Large intestine (tissue), 3 donors: ENCODE measurements at regions not wholly inside any gene's neighbourhood (a gene's known extent, or its start where the extent isn't known, plus 50 kb on each side); places are given as distances from the start of the nearest gene placed in this dataset.

Source experiments
- DNase-seq, 2 donors: peaks; one replicate each; pipeline versions ENCODE4 v3.0.0 to v3.0.0-alpha.2; 2013
- H3K27ac ChIP-seq: one replicate; pipeline ENCODE4 v1.5.1; 2013; ENCODE audit warnings: low read length
- H3K27me3 ChIP-seq: 2 replicates; pipeline ENCODE4 v1.6.1; 2013; ENCODE audit warnings: low read length; ENCODE audit not compliant: control insufficient read depth, insufficient read depth
- H3K36me3 ChIP-seq: 2 replicates; pipeline ENCODE4 v1.6.1; 2013; ENCODE audit warnings: low read length; ENCODE audit not compliant: control insufficient read depth, insufficient read depth
- H3K4me1 ChIP-seq: one replicate; pipeline ENCODE4 v1.6.1; 2013; ENCODE audit warnings: low read length; ENCODE audit not compliant: control insufficient read depth, insufficient read depth
- H3K4me3 ChIP-seq: one replicate; pipeline ENCODE4 v1.5.1; 2013; ENCODE audit warnings: low read length
- H3K9me3 ChIP-seq: one replicate; pipeline ENCODE4 v1.6.1; 2013; ENCODE audit warnings: mild to moderate bottlenecking, low read depth, low read length, moderate library complexity; ENCODE audit not compliant: control insufficient read depth
- WGBS: methylation state at CpG from one replicate; pipeline ENCODE4 v1.1.5; 2013; ENCODE audit warnings: low lambda C conversion rate; ENCODE audit not compliant: insufficient coverage; 5-methylcytosine and 5-hydroxymethylcytosine counted together

DNA sequence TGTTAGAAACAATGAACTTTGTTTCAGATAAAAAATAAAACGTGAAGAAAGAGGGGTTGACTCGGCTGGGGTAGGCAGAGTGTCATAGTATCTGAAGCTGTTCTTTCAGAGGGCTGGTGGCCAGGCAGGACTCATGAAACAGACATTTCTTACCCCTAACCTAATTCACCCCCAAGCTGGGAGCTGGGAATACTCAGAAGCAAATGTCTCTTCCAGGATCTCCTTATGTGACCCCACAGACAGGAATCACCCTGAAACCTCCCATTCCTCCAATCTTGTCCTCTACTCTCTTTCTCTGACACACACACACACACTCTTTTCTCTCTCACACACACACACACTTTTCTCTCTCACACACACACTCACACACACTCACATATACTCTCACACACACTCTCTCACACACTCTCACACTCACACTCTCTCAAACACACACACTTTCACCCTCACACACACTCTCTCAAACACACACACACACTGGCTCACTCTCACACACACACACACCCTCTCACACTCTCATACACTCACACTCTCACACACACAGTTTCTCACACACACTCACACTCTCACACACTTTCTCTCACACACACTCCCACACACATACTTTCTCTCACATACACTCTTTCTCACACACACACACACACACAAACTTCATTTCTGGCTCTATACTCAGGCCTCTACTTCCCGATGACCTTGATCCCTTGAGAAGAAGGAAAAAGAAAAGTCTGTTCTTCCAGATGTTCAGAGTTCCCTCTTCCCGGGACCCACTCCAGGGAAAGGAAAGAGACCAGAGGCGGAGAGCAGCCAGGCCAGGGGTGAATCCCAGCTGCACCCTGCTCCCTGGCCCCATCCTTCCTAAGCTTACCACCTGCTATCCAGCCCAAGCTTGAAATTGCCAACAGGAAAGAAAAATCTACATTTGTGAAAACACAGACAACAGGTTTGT lies 167.7 kb downstream of the TXNL1 start:
- H3K9me3 ChIP-seq = no peaks in the 10 kb centered on the region
- H3K36me3 ChIP-seq = no peaks in the 10 kb centered on the region
- H3K4me3 ChIP-seq = no peak overlapping the region
- no peaks in the 10 kb centered on the region for H3K27me3 ChIP-seq
- WGBS = no CpG with 5 or more reads among the region's 5 CpGs
- DNase-seq = no peak
- H3K4me1 ChIP-seq = no peaks in the 10 kb centered on the region
- H3K27ac ChIP-seq = no peak overlapping the region

DNA sequence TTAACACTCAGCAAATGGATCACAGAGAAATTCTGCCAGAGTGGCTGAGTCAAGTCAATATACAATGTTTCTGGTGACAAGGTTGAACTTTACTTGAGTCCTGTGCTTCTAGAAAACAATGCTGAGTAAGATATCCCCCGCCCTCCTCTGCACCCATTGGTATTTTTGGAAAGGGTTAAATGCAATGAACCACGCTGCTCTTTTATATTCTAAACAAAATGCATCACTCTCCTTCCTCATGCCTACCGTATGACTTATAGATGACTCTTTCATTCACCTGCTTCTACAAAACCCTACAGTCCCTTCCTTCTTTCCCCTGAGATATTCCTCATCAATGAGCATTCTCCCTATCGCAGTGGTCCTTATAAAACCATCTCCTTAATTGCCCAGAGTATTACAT lies 168.8 kb downstream of the TXNL1 start:
- WGBS = 85% methylated on average over 3 of the region's 4 CpGs
- DNase-seq = no peak
- H3K4me1 ChIP-seq = no peaks in the 10 kb centered on the region
- H3K36me3 ChIP-seq = no peaks in the 10 kb centered on the region
- no peaks in the 10 kb centered on the region for H3K9me3 ChIP-seq
- H3K27me3 ChIP-seq = no peaks in the 10 kb centered on the region
- H3K27ac ChIP-seq = no peak overlapping the region
- no peak overlapping the region for H3K4me3 ChIP-seq

DNA sequence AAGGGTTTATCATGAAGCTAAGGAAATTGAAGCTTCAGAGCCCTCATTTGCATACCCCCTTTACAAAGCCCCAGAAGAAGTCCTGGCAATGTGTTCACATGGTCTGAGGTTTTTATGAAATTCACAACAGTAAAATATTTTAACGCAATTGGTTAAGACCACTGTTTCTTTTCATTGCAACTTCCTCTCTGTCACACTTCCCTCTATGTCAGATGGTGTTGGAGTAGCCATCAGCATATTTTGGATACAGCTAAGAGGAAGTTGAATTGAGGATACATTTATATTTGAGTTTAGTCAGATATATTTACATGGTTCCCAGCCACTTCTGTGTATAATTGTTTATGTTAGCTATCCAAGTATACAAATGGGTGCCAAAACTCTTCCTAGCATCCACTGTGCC lies 170.0 kb downstream of the TXNL1 start:
- no peak overlapping the region for H3K27ac ChIP-seq
- no CpG with 5 or more reads among the region's 1 CpG for WGBS
- H3K27me3 ChIP-seq = no peaks in the 10 kb centered on the region
- no peak for DNase-seq
- no peaks in the 10 kb centered on the region for H3K4me1 ChIP-seq
- H3K4me3 ChIP-seq = no peak overlapping the region
- H3K9me3 ChIP-seq = no peaks in the 10 kb centered on the region
- no peaks in the 10 kb centered on the region for H3K36me3 ChIP-seq

DNA sequence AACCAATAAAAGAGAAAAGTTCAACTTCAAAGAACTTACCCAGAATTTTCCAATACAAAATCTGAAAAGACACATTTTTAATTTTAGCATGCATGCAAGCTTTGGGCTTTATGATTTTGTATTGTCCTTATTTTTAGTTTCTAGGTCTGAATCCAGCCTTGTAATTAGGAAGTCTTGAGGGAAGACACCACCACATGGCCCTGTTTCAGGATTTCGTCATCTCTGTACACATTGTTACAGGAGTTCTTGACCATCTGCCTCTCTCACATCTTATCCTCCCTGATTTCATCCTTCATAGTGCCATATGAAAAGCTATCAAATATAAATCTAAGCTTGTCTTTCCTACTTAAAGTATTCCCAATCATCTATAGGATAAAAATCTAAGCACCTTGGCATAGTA lies 176.1 kb downstream of the TXNL1 start:
- WGBS = no CpG with 5 or more reads among the region's 1 CpG
- no peaks in the 10 kb centered on the region for H3K36me3 ChIP-seq
- DNase-seq = no peak
- no peak overlapping the region for H3K27ac ChIP-seq
- no peaks in the 10 kb centered on the region for H3K27me3 ChIP-seq
- no peaks in the 10 kb centered on the region for H3K9me3 ChIP-seq
- H3K4me1 ChIP-seq = no peaks in the 10 kb centered on the region
- no peak overlapping the region for H3K4me3 ChIP-seq

DNA sequence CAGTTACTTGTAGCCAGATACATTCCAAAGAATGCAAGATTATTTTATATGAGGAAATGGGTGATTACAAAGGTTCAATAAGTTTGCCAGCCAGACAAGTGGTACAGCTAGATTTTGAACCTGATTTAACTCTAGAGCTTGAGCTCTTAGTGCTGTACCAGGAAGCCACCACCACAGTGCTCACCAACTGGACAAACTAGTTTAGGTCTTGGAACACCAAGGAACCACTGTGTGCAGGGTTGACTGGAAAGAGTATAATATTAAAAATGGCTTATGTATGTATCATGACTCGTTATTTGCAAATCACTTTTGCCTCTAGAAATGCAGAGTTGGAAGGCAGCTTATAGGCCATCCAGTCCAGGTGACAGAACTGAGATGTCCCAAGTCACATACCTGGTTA lies 177.2 kb downstream of the TXNL1 start:
- Histone ChIP-seq H3K27ac (no peak overlapping the region), H3K36me3 (no peaks in the 10 kb centered on the region), H3K4me1 (no peaks in the 10 kb centered on the region), H3K9me3 (no peaks in the 10 kb centered on the region), H3K27me3 (no peaks in the 10 kb centered on the region), H3K4me3 (no peak overlapping the region)
- WGBS = 100% methylated on average over 1 of the region's 1 CpG
- DNase-seq = no peak

DNA sequence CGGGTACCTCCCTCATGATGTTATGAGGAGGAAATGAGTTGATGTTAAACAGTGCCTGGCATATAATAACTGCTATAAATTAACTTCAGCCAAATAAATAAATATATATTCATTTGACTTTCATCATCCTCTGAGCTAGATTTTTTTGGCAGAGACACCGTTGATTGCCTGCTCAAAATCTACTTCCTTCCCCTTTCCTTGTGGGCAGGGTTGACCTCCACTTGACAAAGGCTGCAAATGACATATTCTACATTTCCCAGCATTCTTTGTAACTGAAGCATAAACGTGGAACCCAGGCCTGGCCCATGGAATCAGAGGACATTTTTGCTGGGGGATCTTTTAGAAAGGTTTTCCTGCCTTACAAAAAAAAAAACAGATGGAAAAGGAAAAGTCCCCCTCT lies 177.8 kb downstream of the TXNL1 start:
- Histone ChIP-seq H3K9me3 (no peaks in the 10 kb centered on the region), H3K4me3 (no peak overlapping the region), H3K27ac (no peak overlapping the region), H3K4me1 (no peaks in the 10 kb centered on the region), H3K36me3 (no peaks in the 10 kb centered on the region), H3K27me3 (no peaks in the 10 kb centered on the region)
- 100% methylated on average over 1 of the region's 3 CpGs for WGBS
- no peak for DNase-seq

DNA sequence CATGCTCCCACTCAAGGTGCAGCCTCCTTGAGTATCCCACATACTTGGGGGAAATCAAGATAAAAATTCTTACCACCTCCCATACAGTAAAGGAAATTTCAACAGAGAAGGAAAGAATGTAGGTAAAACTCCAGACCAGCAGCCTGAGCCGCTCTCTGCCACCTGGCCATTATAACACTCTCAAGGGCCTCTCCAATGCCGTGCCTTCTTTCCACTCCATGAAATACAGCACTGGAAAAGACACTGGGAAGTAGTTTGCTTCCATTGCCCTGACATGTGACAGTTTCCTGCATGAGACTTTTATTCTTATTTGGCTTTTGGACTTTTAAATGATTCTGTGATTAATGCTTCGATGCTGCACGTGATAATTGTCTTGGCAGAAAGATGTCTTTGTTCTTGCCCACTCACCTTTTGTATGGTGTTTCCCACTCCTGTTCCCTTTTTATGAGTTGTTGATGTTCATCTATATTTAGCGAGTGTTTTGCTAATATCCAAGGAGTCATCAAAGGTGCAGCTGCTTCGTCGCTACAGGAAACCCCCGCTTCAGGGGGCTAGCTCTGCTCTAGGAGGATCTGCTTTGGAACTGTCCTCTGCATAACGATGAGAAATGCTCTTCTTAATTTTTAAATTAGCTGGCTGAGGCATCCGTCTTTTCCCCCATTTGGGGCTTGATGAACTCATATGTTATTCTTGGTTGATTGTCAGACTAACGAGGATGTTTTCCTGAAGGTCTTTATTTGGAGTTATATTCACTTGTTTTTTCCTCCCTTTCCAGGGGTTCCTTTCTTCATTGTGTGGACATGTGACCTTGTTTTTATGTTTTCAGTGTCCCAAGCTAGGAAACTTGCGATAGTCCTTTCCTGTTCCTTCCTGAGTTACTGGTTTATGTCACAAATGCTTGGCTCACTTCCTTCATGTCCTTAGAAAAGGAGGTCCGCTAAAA lies 179.4 kb downstream of the TXNL1 start:
- peak in 1 of 2 donors; percentile 15 for DNase-seq
- H3K4me3 ChIP-seq = no peak overlapping the region
- no peaks in the 10 kb centered on the region for H3K27me3 ChIP-seq
- no peak overlapping the region for H3K27ac ChIP-seq
- no peaks in the 10 kb centered on the region for H3K4me1 ChIP-seq
- no peaks in the 10 kb centered on the region for H3K9me3 ChIP-seq
- no peaks in the 10 kb centered on the region for H3K36me3 ChIP-seq
- WGBS = 77% methylated on average over 5 of the region's 13 CpGs

DNA sequence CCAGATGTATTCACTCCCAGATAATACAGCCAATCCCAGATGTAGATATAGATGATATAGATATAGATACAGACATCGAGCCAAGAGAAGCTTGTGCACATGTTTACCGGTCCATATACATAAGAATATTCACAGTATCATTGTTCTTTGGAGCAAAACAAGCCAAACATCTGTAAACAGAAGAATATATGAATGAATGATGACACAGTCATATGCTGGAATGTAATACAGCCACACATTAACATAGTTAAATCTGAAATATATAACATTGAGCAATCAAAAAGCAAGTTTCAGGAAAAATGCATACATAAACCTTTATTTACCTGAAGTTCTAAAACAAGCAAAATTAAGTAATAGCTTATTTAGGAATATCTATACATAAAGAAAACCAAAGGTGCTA lies 182.5 kb downstream of the TXNL1 start:
- H3K4me3 ChIP-seq = no peak overlapping the region
- H3K27ac ChIP-seq = no peak overlapping the region
- H3K9me3 ChIP-seq = no peaks in the 10 kb centered on the region
- H3K36me3 ChIP-seq = no peaks in the 10 kb centered on the region
- WGBS = no CpG with 5 or more reads among the region's 2 CpGs
- DNase-seq = no peak
- H3K4me1 ChIP-seq = no peaks in the 10 kb centered on the region
- H3K27me3 ChIP-seq = no peaks in the 10 kb centered on the region

DNA sequence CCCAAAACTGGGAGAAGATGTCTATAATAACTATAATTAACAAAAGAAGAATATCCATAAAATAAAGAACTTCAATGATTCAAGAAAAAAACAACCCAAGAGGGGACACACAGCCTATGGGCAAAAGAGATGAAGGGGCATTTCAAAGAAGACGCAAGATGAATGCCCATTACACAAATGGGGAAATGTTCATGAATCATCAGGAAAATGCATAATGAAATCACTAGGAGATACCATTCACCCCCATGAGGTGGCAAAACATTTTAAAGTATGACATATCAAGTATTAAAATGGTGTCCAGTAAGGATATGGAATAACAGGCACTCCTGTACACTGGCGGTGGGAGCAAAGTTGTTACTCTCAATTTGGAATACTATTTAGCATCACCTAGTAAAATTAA lies 183.3 kb downstream of the TXNL1 start:
- Histone ChIP-seq H3K9me3 (no peaks in the 10 kb centered on the region), H3K4me1 (no peaks in the 10 kb centered on the region), H3K36me3 (no peaks in the 10 kb centered on the region), H3K27me3 (no peaks in the 10 kb centered on the region), H3K27ac (no peak overlapping the region), H3K4me3 (no peak overlapping the region)
- 100% methylated on average over 1 of the region's 2 CpGs for WGBS
- DNase-seq = no peak

DNA sequence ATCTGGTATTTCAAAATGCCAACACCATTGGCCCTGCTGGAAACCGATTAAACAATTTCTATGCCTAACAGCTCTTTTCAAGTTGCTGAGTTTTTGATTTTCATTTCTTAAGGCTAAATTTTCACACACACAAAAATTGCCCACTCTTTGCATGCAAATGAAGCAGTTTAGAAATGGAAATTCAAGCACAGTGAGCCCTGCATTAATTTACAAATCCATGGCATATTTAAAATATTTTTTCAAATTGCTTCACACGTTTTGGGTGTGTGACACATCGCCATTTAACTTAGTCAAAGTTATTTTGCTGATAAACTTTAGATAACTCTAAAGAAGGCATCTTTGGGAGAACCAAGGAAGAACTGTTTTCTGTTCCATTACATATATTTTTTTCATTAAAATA lies 184.8 kb downstream of the TXNL1 start:
- WGBS = 76% methylated on average over 2 of the region's 3 CpGs
- no peak for DNase-seq

More for the DNA sequence above, 184.8 kb downstream of the TXNL1 start:
- H3K27me3 ChIP-seq = no peaks in the 10 kb centered on the region
- no peaks in the 10 kb centered on the region for H3K4me1 ChIP-seq
- no peak overlapping the region for H3K4me3 ChIP-seq
- no peaks in the 10 kb centered on the region for H3K36me3 ChIP-seq
- H3K27ac ChIP-seq = no peak overlapping the region
- no peaks in the 10 kb centered on the region for H3K9me3 ChIP-seq
